C4-2B (cell line): ENCODE measurements at regions not wholly inside any gene's neighbourhood (a gene's known extent, or its start where the extent isn't known, plus 50 kb on each side); places are given as distances from the start of the nearest gene placed in this dataset.

Experiments
- H3K27ac ChIP-seq: fragments of 450-650 bp; 2 replicates; pipeline ENCODE4 v1.5.1; 2017
- CTCF ChIP-seq: fragments of 450-650 bp; conservative IDR thresholded peaks from 2 replicates; pipeline ENCODE4 v1.5.1; 2017; ENCODE audit warnings: mild to moderate bottlenecking
- ZFX ChIP-seq: fragments of 450-650 bp; IDR thresholded peaks from 2 replicates; pipeline ENCODE4 v1.6.1; 2017

GRCh38 chr1:157193219-157193618 lies 55.0 kb upstream of the ETV3 start:
- TF ChIP-seq CTCF (no peak), ZFX (no peak)
- H3K27ac ChIP-seq, result no peak overlapping the region

- no peak for TF ChIP-seq ZFX
- TF ChIP-seq CTCF, result no peak
- no peak overlapping the region for H3K27ac ChIP-seq
These were observed 52.1 kb upstream of the ETV3 start for GRCh38 chr1:157189986-157190982.

- no peak for TF ChIP-seq ZFX
- TF ChIP-seq CTCF, result no peak
These were observed 50.9 kb upstream of the ETV3 start for GRCh38 chr1:157189096-157189495.

More at GRCh38 chr1:157189096-157189495, 50.9 kb upstream of the ETV3 start:
- no peak overlapping the region for H3K27ac ChIP-seq
